Thyroid gland (tissue), 4 donors: ENCODE measurements at regions not wholly inside any gene's neighbourhood (a gene's known extent, or its start where the extent isn't known, plus 50 kb on each side); places are given as distances from the start of the nearest gene placed in this dataset.

Source experiments
- DNase-seq, 2 donors: peaks; one replicate each; pipeline ENCODE4 v3.0.0-alpha.2; 2019
- H3K27ac ChIP-seq, 3 donors: fragments of 200-600 bp; sonication (generic); 1 replicate in 2 of 3; 2 replicates in 1 of 3; pipeline ENCODE4 v1.5.1; 2016 to 2019; ENCODE audit warnings: mild to moderate bottlenecking in 1 of 3, moderate library complexity in 1 of 3
- H3K27me3 ChIP-seq: fragments of 200-600 bp; sonication (generic); one replicate; pipeline ENCODE4 v1.5.1; 2019
- H3K36me3 ChIP-seq, 2 donors: fragments of 200-600 bp; sonication (generic); one replicate each; pipeline ENCODE4 v1.5.1; 2016 to 2019
- H3K4me1 ChIP-seq, 2 donors: fragments of 200-600 bp; sonication (generic); one replicate each; pipeline ENCODE4 v1.5.1; 2017 to 2019
- H3K4me3 ChIP-seq, 3 donors: fragments of 200-600 bp; sonication (generic); replicated peaks in 1 of 3; 1 replicate in 2 of 3; 2 replicates in 1 of 3; pipeline ENCODE4 v1.5.1; 2016; ENCODE audit warnings: mild to moderate bottlenecking in 1 of 3
- H3K9me3 ChIP-seq: fragments of 200-600 bp; sonication (generic); one replicate; pipeline ENCODE4 v1.5.1; 2017
- POLR2A ChIP-seq, 2 donors: fragments of 450-650 bp; IDR thresholded peaks; one replicate each; pipeline ENCODE4 v1.6.1; 2017; ENCODE audit warnings: antibody characterized with exemption in 2 of 2, mild to moderate bottlenecking in 2 of 2, moderate library complexity in 1 of 2
- WGBS, 2 donors: methylation state at CpG; one replicate each; pipeline ENCODE4 v1.1.5; 2017; 5-methylcytosine and 5-hydroxymethylcytosine counted together
- intact Hi-C: fragments of 100-400 bp; cut with DNase I; formaldehyde crosslinking; loops from one replicate; pipeline ENCODE4 v1.15.1; 2023
- TF ChIP-seq, protein P1 (sequence below), 6 experiments: fragments of 200-600 bp in 3 of 6; fragments of 450-650 bp in 3 of 6; sonication (generic) in 3 of 6; IDR thresholded peaks; one replicate each; pipeline ENCODE4 v1.5.1; 2016 to 2019; ENCODE audit warnings: antibody characterized with exemption in 6 of 6, mild to moderate bottlenecking in 2 of 6, inconsistent platforms in 1 of 6, moderate library complexity in 1 of 6

DNA sequence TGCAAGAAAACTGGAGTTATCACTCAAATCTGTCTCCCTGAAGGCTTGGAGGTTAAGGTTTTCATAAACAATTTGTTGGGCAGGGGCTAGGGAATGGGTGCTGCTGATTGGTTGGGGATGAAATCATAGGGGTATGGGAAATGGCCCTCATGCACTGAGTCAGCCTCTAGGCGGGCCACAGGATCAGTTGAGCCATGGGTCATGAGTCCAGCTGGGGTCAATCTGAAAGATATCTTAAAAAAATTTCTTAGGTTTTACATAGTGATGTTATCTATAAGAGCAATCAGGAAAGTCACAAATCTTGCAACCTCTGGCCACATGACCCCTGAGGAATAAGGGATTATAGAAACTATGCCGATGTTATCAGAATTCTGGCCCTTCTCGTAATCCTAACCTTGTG lies 491.7 kb downstream of the ZIC1 start:
- Histone ChIP-seq H3K36me3 (no peaks in the 10 kb centered on the region), H3K27ac (no peak overlapping the region), H3K4me3 (no peak overlapping the region), H3K9me3 (no peaks in the 10 kb centered on the region), H3K27me3 (no peaks in the 10 kb centered on the region), H3K4me1 (no peaks in the 10 kb centered on the region)
- WGBS, 2 donors = 95 to 97% methylated on average over 3 of the region's 3 CpGs
- DNase-seq = no peak
- TF ChIP-seq, protein P1, sequence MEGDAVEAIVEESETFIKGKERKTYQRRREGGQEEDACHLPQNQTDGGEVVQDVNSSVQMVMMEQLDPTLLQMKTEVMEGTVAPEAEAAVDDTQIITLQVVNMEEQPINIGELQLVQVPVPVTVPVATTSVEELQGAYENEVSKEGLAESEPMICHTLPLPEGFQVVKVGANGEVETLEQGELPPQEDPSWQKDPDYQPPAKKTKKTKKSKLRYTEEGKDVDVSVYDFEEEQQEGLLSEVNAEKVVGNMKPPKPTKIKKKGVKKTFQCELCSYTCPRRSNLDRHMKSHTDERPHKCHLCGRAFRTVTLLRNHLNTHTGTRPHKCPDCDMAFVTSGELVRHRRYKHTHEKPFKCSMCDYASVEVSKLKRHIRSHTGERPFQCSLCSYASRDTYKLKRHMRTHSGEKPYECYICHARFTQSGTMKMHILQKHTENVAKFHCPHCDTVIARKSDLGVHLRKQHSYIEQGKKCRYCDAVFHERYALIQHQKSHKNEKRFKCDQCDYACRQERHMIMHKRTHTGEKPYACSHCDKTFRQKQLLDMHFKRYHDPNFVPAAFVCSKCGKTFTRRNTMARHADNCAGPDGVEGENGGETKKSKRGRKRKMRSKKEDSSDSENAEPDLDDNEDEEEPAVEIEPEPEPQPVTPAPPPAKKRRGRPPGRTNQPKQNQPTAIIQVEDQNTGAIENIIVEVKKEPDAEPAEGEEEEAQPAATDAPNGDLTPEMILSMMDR (IDR thresholded peaks at IDR 0.05) = no peak
- TF ChIP-seq POLR2A (IDR thresholded peaks at IDR 0.05) = no peak
- intact Hi-C loops = no loop called here

DNA sequence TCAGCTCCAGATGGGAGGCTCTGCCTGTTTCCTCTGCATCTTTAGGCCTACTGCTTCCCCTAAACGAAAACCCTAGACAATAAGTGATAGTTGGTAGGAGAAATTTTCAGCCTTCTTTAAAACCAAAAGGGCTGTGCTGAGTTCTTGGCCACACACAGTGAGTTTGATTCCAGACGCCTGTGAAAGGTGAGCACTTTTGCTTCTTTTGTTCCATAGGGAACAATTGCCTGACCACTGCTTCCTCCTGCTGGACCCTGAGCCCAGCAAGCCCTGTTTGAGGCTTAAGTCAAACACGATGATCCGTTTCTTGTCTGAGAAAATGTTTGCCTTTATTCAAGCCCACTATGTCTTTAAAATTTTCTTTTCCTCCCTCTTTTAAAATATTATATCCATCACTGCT lies 493.9 kb downstream of the ZIC1 start:
- no peaks in the 10 kb centered on the region for H3K4me1 ChIP-seq
- no peak for DNase-seq
- H3K36me3 ChIP-seq = no peaks in the 10 kb centered on the region
- no peak overlapping the region for H3K4me3 ChIP-seq
- H3K27ac ChIP-seq = no peak overlapping the region
- TF ChIP-seq, protein P1 (IDR thresholded peaks at IDR 0.05) = no peak
- TF ChIP-seq POLR2A (IDR thresholded peaks at IDR 0.05) = no peak
- no peaks in the 10 kb centered on the region for H3K9me3 ChIP-seq
- intact Hi-C loops = no loop called here
- H3K27me3 ChIP-seq = no peaks in the 10 kb centered on the region
- WGBS, 2 donors = 60 to 64% methylated on average over 4 of the region's 4 CpGs

DNA sequence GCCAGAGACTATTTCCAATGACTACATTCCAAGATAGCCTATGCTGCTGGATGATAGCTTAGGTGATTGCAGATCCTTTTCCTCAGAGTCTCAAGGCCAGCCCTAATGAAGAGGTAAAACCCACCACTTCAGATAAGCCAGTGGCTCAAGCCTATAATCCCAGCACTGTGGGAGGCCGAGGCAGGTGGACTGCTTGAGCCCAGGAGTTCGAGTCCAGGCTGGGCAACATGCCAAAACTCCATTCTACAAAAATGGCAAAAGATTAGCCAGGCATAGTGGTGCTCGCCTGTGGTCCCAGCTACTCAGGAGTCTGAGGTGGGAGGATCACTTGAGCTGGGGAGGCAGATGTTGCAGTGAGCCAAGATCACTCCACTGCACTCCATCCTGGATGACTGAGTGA lies 495.3 kb downstream of the ZIC1 start:
- intact Hi-C loops = no loop called here
- Histone ChIP-seq H3K27me3 (no peaks in the 10 kb centered on the region), H3K9me3 (no peaks in the 10 kb centered on the region), H3K4me1 (no peaks in the 10 kb centered on the region), H3K4me3 (no peak overlapping the region), H3K27ac (no peak overlapping the region), H3K36me3 (no peaks in the 10 kb centered on the region)
- DNase-seq = no peak
- TF ChIP-seq POLR2A (IDR thresholded peaks at IDR 0.05) = no peak
- TF ChIP-seq, protein P1 (IDR thresholded peaks at IDR 0.05) = no peak
- WGBS, 2 donors = 52 to 80% methylated on average over 3 of the region's 3 CpGs

DNA sequence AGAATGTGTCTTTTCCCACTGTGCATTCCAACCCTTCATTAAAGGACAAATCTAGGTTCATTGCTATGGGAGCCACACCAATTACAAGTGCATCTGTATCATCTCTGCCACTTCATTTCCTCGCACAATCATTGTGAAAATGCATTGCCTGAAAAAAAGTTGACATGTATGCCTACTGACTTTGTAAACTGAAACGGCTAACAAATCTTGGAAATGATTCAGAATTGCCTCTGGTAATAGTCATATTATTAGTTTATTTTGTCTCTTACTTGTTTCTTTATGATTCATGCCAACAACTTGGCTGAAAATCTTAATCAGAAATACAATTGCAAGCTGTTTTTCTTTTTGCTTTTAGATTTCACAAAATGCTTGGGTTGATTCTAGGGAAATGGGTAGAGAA lies 497.1 kb downstream of the ZIC1 start:
- intact Hi-C loops = no loop called here
- 55 to 76% methylated on average over 2 of the region's 2 CpGs for WGBS, 2 donors
- Histone ChIP-seq H3K27ac (no peak overlapping the region), H3K9me3 (no peaks in the 10 kb centered on the region), H3K4me3 (no peak overlapping the region), H3K27me3 (no peaks in the 10 kb centered on the region), H3K4me1 (no peaks in the 10 kb centered on the region), H3K36me3 (no peaks in the 10 kb centered on the region)
- TF ChIP-seq POLR2A (IDR thresholded peaks at IDR 0.05) = no peak
- TF ChIP-seq, protein P1 (IDR thresholded peaks at IDR 0.05) = no peak
- DNase-seq = no peak

DNA sequence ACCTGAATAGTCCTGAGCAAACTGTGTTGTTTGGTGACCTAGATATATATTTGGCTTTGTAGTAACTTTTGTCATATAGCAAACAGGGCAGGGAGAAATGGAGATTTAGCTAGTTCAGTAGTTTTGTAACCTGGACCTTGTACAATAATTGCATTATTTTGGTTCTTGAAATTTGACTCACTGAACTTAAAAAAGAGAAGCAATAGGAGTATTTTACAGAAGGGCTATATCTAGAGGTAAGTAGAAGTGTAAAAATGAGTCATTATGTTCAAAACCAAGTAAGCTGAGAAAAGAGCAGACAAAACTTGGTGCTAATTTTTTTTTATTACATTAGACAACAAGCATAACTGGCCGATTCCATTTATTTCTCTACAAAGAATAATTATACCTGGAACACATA lies 505.4 kb downstream of the ZIC1 start:
- Histone ChIP-seq H3K9me3 (no peaks in the 10 kb centered on the region), H3K4me3 (no peak overlapping the region), H3K27me3 (no peaks in the 10 kb centered on the region), H3K4me1 (no peaks in the 10 kb centered on the region), H3K36me3 (no peaks in the 10 kb centered on the region), H3K27ac (no peak overlapping the region)
- TF ChIP-seq, protein P1 (IDR thresholded peaks at IDR 0.05) = no peak
- no peak for TF ChIP-seq POLR2A (IDR thresholded peaks at IDR 0.05)
- DNase-seq = no peak
- WGBS, 2 donors = 93% methylated on average over 1 of the region's 1 CpG
- intact Hi-C loops = no loop called here
